H1 (cell line): ENCODE measurements at regions not wholly inside any gene's neighbourhood (a gene's known extent, or its start where the extent isn't known, plus 50 kb on each side); places are given as distances from the start of the nearest gene placed in this dataset.

Experiments used
- BRCA1 ChIP-seq: IDR thresholded peaks from 2 replicates; pipeline ENCODE4 v1.6.1; 2012; ENCODE audit warnings: low read depth, low read length, improper control_type of control experiment
- CHD1 ChIP-seq: IDR thresholded peaks from 2 replicates; pipeline ENCODE4 v1.6.1; 2012; ENCODE audit warnings: low read depth, low read length, improper control_type of control experiment
- CHD2 ChIP-seq: IDR thresholded peaks from 2 replicates; pipeline ENCODE4 v1.6.1; 2012; ENCODE audit warnings: low read length, improper control_type of control experiment
- CTCF ChIP-seq, 3 experiments: IDR thresholded peaks; 1 replicate in 2 of 3; 2 replicates in 1 of 3; pipeline versions ENCODE4 v1.5.1 to v1.6.1; 2011; ENCODE audit warnings: low read length in 3 of 3, mild to moderate bottlenecking in 3 of 3, inconsistent platforms in 2 of 3, low read depth in 1 of 3, moderate library complexity in 1 of 3; ENCODE audit not compliant: insufficient read depth in 1 of 3; ENCODE audit errors: control extremely low read depth in 1 of 3
- EGR1 ChIP-seq: IDR thresholded peaks from 2 replicates; pipeline ENCODE4 v1.6.1; 2011; ENCODE audit warnings: low read depth, low read length, borderline replicate concordance
- GTF2F1 ChIP-seq: IDR thresholded peaks from 2 replicates; pipeline ENCODE4 v1.6.1; 2012; ENCODE audit warnings: low read depth, low read length, improper control_type of control experiment, borderline replicate concordance
- SAP30 ChIP-seq: fragments of 300-600 bp; sonication (generic); IDR thresholded peaks from 2 replicates; pipeline ENCODE4 v1.7.1; 2012; ENCODE audit warnings: low read length, moderate library complexity, mild to moderate bottlenecking, inconsistent platforms; ENCODE audit not compliant: insufficient read depth, insufficient replicate concordance
- SP4 ChIP-seq: IDR thresholded peaks from 2 replicates; pipeline ENCODE4 v1.6.1; 2012; ENCODE audit warnings: low read length, inconsistent platforms
- SUZ12 ChIP-seq: fragments of 200-600 bp; sonication (generic); IDR thresholded peaks from 2 replicates; pipeline ENCODE4 v1.6.1; 2012; ENCODE audit warnings: mild to moderate bottlenecking, inconsistent platforms, low read length, moderate library complexity, mixed read lengths

DNA sequence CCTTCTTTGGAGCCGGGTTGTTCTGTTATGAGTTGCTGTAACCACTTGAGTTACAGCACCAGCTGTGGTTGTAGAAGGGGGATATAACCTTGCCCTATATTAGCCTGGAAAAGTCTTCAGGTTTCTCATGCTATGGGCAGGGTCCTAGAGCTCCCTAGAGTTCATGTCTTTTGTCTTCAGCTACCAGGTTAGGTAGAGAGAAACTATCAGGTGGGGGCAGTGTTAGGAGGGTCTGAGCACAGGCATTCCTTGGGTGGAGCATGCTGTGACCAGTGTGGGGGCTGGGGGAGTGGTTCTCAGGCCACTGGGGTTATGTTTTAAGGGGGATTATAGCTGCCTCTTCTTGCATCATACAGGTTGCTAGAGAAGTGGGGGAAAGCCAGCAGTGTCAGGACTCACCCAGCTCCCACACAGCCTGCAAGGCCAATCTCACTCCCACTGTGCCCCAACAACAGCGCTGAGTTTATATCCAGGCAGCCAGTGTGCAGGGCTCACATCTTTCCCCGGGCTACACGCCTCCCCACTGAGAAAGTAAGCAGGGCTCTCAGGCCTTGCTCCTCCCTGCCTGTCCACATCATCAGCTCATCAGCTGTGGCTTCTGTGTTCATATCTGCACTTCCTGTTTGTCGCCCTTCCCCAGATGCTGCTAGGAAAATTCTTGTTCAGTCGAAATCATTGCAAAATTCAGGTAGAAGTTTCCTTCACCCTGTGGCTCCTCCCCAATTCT, 133.8 kb upstream of the NRXN1 start:
- TF ChIP-seq CTCF (IDR thresholded peaks at IDR 0.05; ENCODE audit: control extremely low read depth in 1 of 3, insufficient read depth in 1 of 3, low read depth in 1 of 3, low read length in 3 of 3) (no peak), BRCA1 (no peak), CHD2 (no peak), SP4 (no peak), SAP30 (no peak), SUZ12 (no peak), CHD1 (no peak), EGR1 (no peak), GTF2F1 (no peak)
